GM12891 (cell line): ENCODE measurements at regions not wholly inside any gene's neighbourhood (a gene's known extent, or its start where the extent isn't known, plus 50 kb on each side); places are given as distances from the start of the nearest gene placed in this dataset.

Experiments
- DNase-seq: peaks from one replicate; pipeline ENCODE4 v3.0.0; 2011; ENCODE audit warnings: low spot score; ENCODE audit not compliant: insufficient read length
- FAIRE-seq: peaks from 2 replicates; lab custom pipeline; 2011; peaks lifted over from hg19 to GRCh38; lab: Jason Lieb, UNC
- PAX5 ChIP-seq: IDR thresholded peaks from 2 replicates; pipeline ENCODE4 v1.6.1; 2011; ENCODE audit warnings: low read length, moderate library complexity, mild to moderate bottlenecking; ENCODE audit not compliant: insufficient read depth, severe bottlenecking
- POLR2A ChIP-seq: IDR thresholded peaks from 2 replicates; pipeline ENCODE4 v1.6.1; 2011; ENCODE audit warnings: low read depth, low read length, control low read depth
- POLR2AphosphoS5 ChIP-seq: IDR thresholded peaks from 2 replicates; pipeline ENCODE4 v1.6.1; 2011; ENCODE audit warnings: low read depth, low read length, control low read depth
- POU2F2 ChIP-seq: IDR thresholded peaks from 2 replicates; pipeline ENCODE4 v1.6.1; 2011; ENCODE audit warnings: low read depth, mild to moderate bottlenecking, control low read depth, low read length, moderate library complexity
- SPI1 ChIP-seq: IDR thresholded peaks from 2 replicates; pipeline ENCODE4 v1.6.1; 2011; ENCODE audit warnings: low read depth, low read length, control low read depth
- TAF1 ChIP-seq: IDR thresholded peaks from 2 replicates; pipeline ENCODE4 v1.6.1; 2011; ENCODE audit warnings: low read depth, low read length, control low read depth

DNA sequence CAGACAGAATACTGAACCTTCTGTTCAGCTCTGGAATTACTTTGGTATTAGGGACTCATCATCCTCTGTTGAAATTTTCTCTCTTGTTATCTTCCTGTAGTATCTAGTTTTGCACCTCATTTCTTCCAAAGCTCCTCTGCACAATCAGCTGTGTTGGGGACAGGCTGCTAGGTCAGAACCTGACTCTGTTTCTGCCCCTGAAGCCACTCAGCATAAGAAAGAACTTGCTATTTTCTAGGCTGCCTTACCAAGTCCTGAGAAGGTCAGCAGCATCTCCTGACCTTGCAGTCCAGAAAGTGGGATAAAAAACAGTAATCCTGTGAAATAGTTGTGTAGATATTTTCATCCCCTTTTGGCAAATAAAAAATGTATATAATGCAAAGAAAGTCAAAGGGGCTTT lies 862.6 kb downstream of the SORCS3 start:
- FAIRE-seq (no peak), DNase-seq (no peak)
- TF ChIP-seq TAF1 (no peak), POLR2A (no peak), PAX5 (no peak), POU2F2 (no peak), POLR2AphosphoS5 (no peak), SPI1 (no peak)

- FAIRE-seq (no peak), DNase-seq (no peak)
- TF ChIP-seq POU2F2 (no peak), SPI1 (no peak), TAF1 (no peak)
Observed at GRCh38 chr10:105502058-105502457, 861.0 kb downstream of the SORCS3 start.

- FAIRE-seq (no peak), DNase-seq (no peak)
- TF ChIP-seq TAF1: no peak
Observed at GRCh38 chr10:105494944-105495343, 853.9 kb downstream of the SORCS3 start.

DNA sequence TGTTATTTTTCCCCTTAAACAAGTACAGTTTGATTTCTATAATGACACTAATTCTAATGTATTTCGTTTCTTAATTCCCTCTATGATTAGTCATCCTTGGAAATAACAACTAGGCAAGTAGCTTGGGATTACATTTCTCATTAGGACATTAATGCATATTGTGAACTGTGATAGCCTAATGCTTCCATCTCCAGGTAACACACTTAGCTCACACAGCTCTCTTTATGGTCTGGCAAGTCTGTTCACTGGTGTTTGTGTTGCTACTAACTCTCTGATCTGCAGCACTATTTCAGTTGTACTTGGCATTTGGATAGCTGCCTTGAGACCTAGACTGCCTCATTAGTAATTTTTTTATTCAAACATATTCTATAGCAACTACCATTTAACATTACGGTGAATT lies 853.2 kb downstream of the SORCS3 start:
- DNase-seq (no peak), FAIRE-seq (no peak)
- no peak for TF ChIP-seq SPI1
- no peak for TF ChIP-seq POLR2AphosphoS5
- TF ChIP-seq POU2F2: no peak
- no peak for TF ChIP-seq PAX5
- no peak for TF ChIP-seq POLR2A
- TF ChIP-seq TAF1: no peak

- TF ChIP-seq POLR2AphosphoS5 (no peak), SPI1 (no peak), POLR2A (no peak), TAF1 (no peak), POU2F2 (no peak), PAX5 (no peak)
- no peak for FAIRE-seq
- DNase-seq: no peak
Observed at GRCh38 chr10:105473170-105473569, 832.1 kb downstream of the SORCS3 start.

GRCh38 chr10:105468759-105469158 lies 827.7 kb downstream of the SORCS3 start:
- FAIRE-seq (no peak), DNase-seq (no peak)

DNA sequence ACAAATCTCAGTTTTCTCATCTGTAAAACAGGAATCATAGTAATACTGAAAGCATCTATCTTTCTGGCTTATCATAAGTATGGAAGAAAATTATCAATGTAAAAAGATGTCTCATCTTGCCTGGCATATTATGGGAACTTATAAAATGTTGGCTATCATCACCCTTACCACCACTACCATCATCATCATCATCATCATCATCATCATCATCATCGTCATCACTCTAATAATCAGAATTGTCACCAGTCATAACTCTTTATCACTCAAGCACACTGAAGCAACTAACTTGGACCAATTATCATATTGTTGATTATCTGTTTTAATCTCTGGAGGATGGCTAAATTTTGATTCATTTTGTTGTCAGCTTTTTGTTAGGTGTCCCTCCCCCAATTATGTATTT lies 825.4 kb downstream of the SORCS3 start:
- FAIRE-seq (no peak), DNase-seq (no peak)
- TF ChIP-seq POU2F2 (no peak), POLR2AphosphoS5 (no peak), POLR2A (no peak), TAF1 (no peak), SPI1 (no peak), PAX5 (no peak)

More at GRCh38 chr10:105468759-105469158, 827.7 kb downstream of the SORCS3 start:
- TF ChIP-seq POU2F2 (no peak), SPI1 (no peak), PAX5 (no peak), TAF1 (no peak), POLR2AphosphoS5 (no peak), POLR2A (no peak)

DNA sequence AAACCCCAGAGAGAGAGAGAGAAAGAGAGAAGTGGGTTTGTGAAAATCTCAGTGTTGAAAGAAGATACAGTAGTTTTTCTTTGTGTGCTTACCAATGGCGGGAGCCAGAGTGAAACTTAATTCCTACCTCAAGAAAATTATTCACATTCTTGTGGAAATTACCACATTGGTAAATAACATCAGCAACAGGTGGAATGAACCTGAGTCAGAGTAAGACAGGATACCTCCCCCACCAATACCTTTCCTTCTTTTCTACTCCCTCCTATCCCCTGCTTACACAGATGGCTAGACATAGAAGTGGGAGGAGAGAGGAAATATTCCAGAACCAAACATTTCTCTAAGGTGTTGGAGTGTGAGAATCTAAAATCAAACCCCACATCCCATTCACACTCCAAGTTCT lies 793.9 kb downstream of the SORCS3 start:
- DNase-seq (no peak), FAIRE-seq (no peak)
- no peak for TF ChIP-seq POU2F2
- TF ChIP-seq PAX5: no peak
- TF ChIP-seq TAF1: no peak
- TF ChIP-seq POLR2AphosphoS5: no peak
- TF ChIP-seq SPI1: no peak

GRCh38 chr10:105413997-105414396 lies 772.9 kb downstream of the SORCS3 start:
- FAIRE-seq: no peak
- no peak for DNase-seq
- TF ChIP-seq POLR2AphosphoS5: no peak
- no peak for TF ChIP-seq TAF1
- no peak for TF ChIP-seq POLR2A
- no peak for TF ChIP-seq SPI1
- no peak for TF ChIP-seq PAX5
- no peak for TF ChIP-seq POU2F2

- no peak for TF ChIP-seq POLR2AphosphoS5
- no peak for TF ChIP-seq TAF1
- no peak for TF ChIP-seq POLR2A
- TF ChIP-seq POU2F2: no peak
- TF ChIP-seq SPI1: no peak
- no peak for TF ChIP-seq PAX5
- DNase-seq (no peak), FAIRE-seq (no peak)
Observed at GRCh38 chr10:105409370-105409769, 768.3 kb downstream of the SORCS3 start.

DNA sequence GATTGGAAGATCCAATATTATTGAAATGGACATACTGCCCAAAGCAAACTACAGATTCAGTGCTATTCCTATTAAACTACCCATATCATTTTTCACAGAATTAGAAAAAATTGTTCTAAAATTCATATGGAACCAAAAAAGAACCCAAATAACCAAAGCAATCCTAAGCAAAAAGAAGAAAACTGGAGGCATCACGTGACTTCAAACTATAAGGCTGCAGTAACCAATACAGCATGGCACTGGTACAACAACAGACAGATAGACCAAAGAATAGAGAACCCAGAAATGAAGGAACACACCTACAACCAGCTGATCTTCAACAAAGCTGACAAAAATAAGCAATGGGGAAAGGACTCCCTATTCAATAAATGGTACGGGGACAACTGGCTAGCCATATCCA lies 765.4 kb downstream of the SORCS3 start:
- DNase-seq (no peak), FAIRE-seq (no peak)
- TF ChIP-seq POU2F2: no peak
- TF ChIP-seq SPI1: no peak
- no peak for TF ChIP-seq PAX5
- TF ChIP-seq POLR2A: no peak
- no peak for TF ChIP-seq TAF1
- TF ChIP-seq POLR2AphosphoS5: no peak
